ENCODE measurements at regions not wholly inside any gene's neighbourhood (a gene's known extent, or its start where the extent isn't known, plus 50 kb on each side); places are given as distances from the start of the nearest gene placed in this dataset.

DNA sequence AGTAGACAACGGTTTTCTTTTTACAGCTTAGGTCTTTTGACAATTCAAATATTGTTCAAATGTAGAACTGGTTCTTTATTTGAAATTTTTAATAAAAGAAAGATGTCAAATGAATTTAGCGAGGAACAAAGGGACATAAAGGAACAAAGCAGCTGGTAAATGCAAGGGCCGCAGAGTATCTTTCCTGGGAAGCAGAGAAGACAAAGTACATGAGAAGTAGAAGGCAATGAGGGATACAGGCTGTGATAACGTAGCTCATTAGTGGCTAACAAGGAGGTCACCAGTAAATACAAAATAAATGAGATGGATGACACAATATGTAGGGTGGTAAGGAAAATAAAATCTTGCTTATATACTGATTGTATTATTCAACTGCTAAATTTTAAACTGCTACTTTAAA lies 762.8 kb downstream of the VGLL3 start:
- TF ChIP-seq, protein P1, sequence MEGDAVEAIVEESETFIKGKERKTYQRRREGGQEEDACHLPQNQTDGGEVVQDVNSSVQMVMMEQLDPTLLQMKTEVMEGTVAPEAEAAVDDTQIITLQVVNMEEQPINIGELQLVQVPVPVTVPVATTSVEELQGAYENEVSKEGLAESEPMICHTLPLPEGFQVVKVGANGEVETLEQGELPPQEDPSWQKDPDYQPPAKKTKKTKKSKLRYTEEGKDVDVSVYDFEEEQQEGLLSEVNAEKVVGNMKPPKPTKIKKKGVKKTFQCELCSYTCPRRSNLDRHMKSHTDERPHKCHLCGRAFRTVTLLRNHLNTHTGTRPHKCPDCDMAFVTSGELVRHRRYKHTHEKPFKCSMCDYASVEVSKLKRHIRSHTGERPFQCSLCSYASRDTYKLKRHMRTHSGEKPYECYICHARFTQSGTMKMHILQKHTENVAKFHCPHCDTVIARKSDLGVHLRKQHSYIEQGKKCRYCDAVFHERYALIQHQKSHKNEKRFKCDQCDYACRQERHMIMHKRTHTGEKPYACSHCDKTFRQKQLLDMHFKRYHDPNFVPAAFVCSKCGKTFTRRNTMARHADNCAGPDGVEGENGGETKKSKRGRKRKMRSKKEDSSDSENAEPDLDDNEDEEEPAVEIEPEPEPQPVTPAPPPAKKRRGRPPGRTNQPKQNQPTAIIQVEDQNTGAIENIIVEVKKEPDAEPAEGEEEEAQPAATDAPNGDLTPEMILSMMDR (conservative IDR thresholded peaks at IDR 0.05), result no peak
- TF ChIP-seq EZH2 (IDR thresholded peaks at IDR 0.05; ENCODE audit: low read depth), result no peak
